IMR-90 (cell line): ENCODE measurements at regions not wholly inside any gene's neighbourhood (a gene's known extent, or its start where the extent isn't known, plus 50 kb on each side); places are given as distances from the start of the nearest gene placed in this dataset.

Experiments
- ATAC-seq: fragments of 200-7000 bp; cut with Tn5 transposase; 2 replicates; pipeline ENCODE4 v1.9.1; 2020; ENCODE audit warnings: low read depth, mild to moderate bottlenecking, moderate library complexity
- BruUV-seq: library from RNA; stranded (reverse); fragments of 400-500 nt; replicated peaks from 2 replicates; lab custom pipeline; 2021; lab: Mats Ljungman, UMichigan
- CTCF ChIA-PET: fragments of 300-600 bp; formaldehyde crosslinking; extraction: SDS; loops from one replicate; lab custom pipeline; 2021; ENCODE audit warnings: antibody characterized with exemption; lab: Yijun Ruan, JAX
- POLR2A ChIA-PET: fragments of 300-600 bp; sonication (Branson Sonifier 250); formaldehyde crosslinking; loops from one replicate; lab custom pipeline; 2022; ENCODE audit warnings: antibody characterized with exemption; ENCODE audit not compliant: unreplicated experiment; lab: Charles Lee
- DNase-seq: peaks from one replicate; pipeline ENCODE4 v3.0.0; 2013
- H2AFZ ChIP-seq: replicated peaks from 2 replicates; pipeline ENCODE3; 2013; ENCODE audit warnings: low read length, mild to moderate bottlenecking; ENCODE audit not compliant: poor library complexity
- H2AK5ac ChIP-seq: 2 replicates; pipeline ENCODE4 v1.6.1; 2013; ENCODE audit warnings: low read depth, low read length, inconsistent platforms
- H2AK9ac ChIP-seq: replicated peaks from 2 replicates; pipeline ENCODE3; 2013; ENCODE audit warnings: mild to moderate bottlenecking, low read depth, low read length, moderate library complexity; ENCODE audit not compliant: poor library complexity
- H2BK120ac ChIP-seq: 2 replicates; pipeline ENCODE4 v1.6.1; 2013; ENCODE audit warnings: low read depth, low read length, inconsistent platforms
- H2BK15ac ChIP-seq: 3 replicates; pipeline ENCODE4 v1.6.1; 2013; ENCODE audit warnings: low read depth, low read length, inconsistent platforms
- H2BK20ac ChIP-seq: 2 replicates; pipeline ENCODE4 v1.6.1; 2013; ENCODE audit warnings: low read depth, mild to moderate bottlenecking, inconsistent platforms, low read length, moderate library complexity
- H2BK5ac ChIP-seq: 2 replicates; pipeline ENCODE4 v1.6.1; 2013; ENCODE audit warnings: mild to moderate bottlenecking, low read depth, low read length, inconsistent platforms; ENCODE audit not compliant: poor library complexity, severe bottlenecking
- H3K14ac ChIP-seq: replicated peaks from 2 replicates; pipeline ENCODE4 v1.6.1; 2013; ENCODE audit warnings: low read depth, low read length, inconsistent platforms
- H3K18ac ChIP-seq: 2 replicates; pipeline ENCODE4 v1.6.1; 2013; ENCODE audit warnings: low read depth, low read length, control low read depth
- H3K23ac ChIP-seq: 2 replicates; pipeline ENCODE4 v1.6.1; 2013; ENCODE audit warnings: low read depth, low read length, inconsistent platforms
- H3K27ac ChIP-seq: 2 replicates; pipeline ENCODE4 v1.5.1; 2013; ENCODE audit warnings: mild to moderate bottlenecking, control low read depth, low read length; ENCODE audit not compliant: insufficient read depth
- H3K27me3 ChIP-seq: 2 replicates; pipeline ENCODE4 v1.6.1; 2013; ENCODE audit warnings: low read length; ENCODE audit not compliant: control insufficient read depth, insufficient read depth
- H3K36me3 ChIP-seq: 2 replicates; pipeline ENCODE4 v1.6.1; 2013; ENCODE audit warnings: low read length, mixed read lengths; ENCODE audit not compliant: control insufficient read depth, insufficient read depth
- H3K4ac ChIP-seq: 2 replicates; pipeline ENCODE4 v1.6.1; 2013; ENCODE audit warnings: low read depth, low read length, inconsistent platforms
- H3K4me1 ChIP-seq: 2 replicates; pipeline ENCODE4 v1.6.1; 2013; ENCODE audit warnings: low read length, mixed read lengths; ENCODE audit not compliant: control insufficient read depth, insufficient read depth
- H3K4me2 ChIP-seq: 2 replicates; pipeline ENCODE4 v1.6.1; 2013; ENCODE audit warnings: low read depth, mild to moderate bottlenecking, control low read depth, low read length, moderate library complexity
- H3K4me3 ChIP-seq: 2 replicates; pipeline ENCODE4 v1.5.1; 2013; ENCODE audit warnings: low read depth, mild to moderate bottlenecking, control low read depth, low read length, moderate library complexity; ENCODE audit not compliant: insufficient read depth
- H3K56ac ChIP-seq: 2 replicates; pipeline ENCODE4 v1.6.1; 2013; ENCODE audit warnings: low read length, inconsistent platforms; ENCODE audit not compliant: insufficient read depth; ENCODE audit errors: extremely low read depth
- H3K79me1 ChIP-seq, 2 experiments: 2 replicates each; pipeline ENCODE4 v1.6.1; 2013; ENCODE audit warnings: low read length in 2 of 2, inconsistent platforms in 1 of 2, low read depth in 1 of 2
- H3K9ac ChIP-seq: 2 replicates; pipeline ENCODE4 v1.6.1; 2013; ENCODE audit warnings: low read depth, low read length, control low read depth
- H3K9me1 ChIP-seq: 2 replicates; pipeline ENCODE4 v1.6.1; 2013; ENCODE audit warnings: low read length, inconsistent platforms; ENCODE audit not compliant: insufficient read depth
- H3K9me3 ChIP-seq: 2 replicates; pipeline ENCODE4 v1.6.1; 2013; ENCODE audit warnings: low read length; ENCODE audit not compliant: control insufficient read depth, insufficient read depth
- H4K20me1 ChIP-seq: 2 replicates; pipeline ENCODE4 v1.6.1; 2013; ENCODE audit warnings: low read length, inconsistent platforms; ENCODE audit not compliant: insufficient read depth
- H4K5ac ChIP-seq: 2 replicates; pipeline ENCODE4 v1.6.1; 2013; ENCODE audit warnings: mild to moderate bottlenecking, low read depth, low read length, control low read depth
- H4K8ac ChIP-seq, 2 experiments: 2 replicates each; pipeline ENCODE4 v1.6.1; 2013; ENCODE audit warnings: low read depth in 2 of 2, low read length in 2 of 2, control low read depth in 1 of 2, inconsistent platforms in 1 of 2
- H4K91ac ChIP-seq: 2 replicates; pipeline ENCODE4 v1.6.1; 2013; ENCODE audit warnings: low read depth, low read length, inconsistent platforms; ENCODE audit not compliant: insufficient read depth
- CEBPB ChIP-seq: IDR thresholded peaks from 2 replicates; pipeline ENCODE4 v1.6.1; 2012; ENCODE audit warnings: low read depth, low read length, improper control_type of control experiment
- CHD1 ChIP-seq: IDR thresholded peaks from 2 replicates; pipeline ENCODE4 v1.6.1; 2012; ENCODE audit warnings: low read depth, low read length, improper control_type of control experiment
- MAFK ChIP-seq: IDR thresholded peaks from 2 replicates; pipeline ENCODE4 v1.6.1; 2012; ENCODE audit warnings: low read depth, low read length, improper control_type of control experiment
- MXI1 ChIP-seq: IDR thresholded peaks from 2 replicates; pipeline ENCODE4 v1.6.1; 2012; ENCODE audit warnings: low read depth, mild to moderate bottlenecking, low read length, moderate library complexity, borderline replicate concordance
- NFE2L2 ChIP-seq: fragments of 150-350 bp; IDR thresholded peaks from 2 replicates; pipeline ENCODE4 v1.6.1; 2016; ENCODE audit warnings: low read depth, mild to moderate bottlenecking, low read length
- POLR2A ChIP-seq: IDR thresholded peaks from 2 replicates; pipeline ENCODE4 v1.6.1; 2012; ENCODE audit warnings: mild to moderate bottlenecking, low read depth, low read length
- RFX5 ChIP-seq: IDR thresholded peaks from 2 replicates; pipeline ENCODE4 v1.8.0; 2012; ENCODE audit warnings: low read depth, mild to moderate bottlenecking, low read length, moderate library complexity
- WGBS, 2 experiments: methylation state at CpG; one replicate each; pipeline versions ENCODE4 v1.1.5 to v1.1.7; 2013; ENCODE audit warnings: missing lambda C conversion rate in 2 of 2; ENCODE audit not compliant: insufficient read length in 1 of 2; ENCODE audit errors: extremely low coverage in 2 of 2; 5-methylcytosine and 5-hydroxymethylcytosine counted together
- dilution Hi-C: fragments of 300-500 bp; cut with HindIII; formaldehyde crosslinking; loops from one replicate; pipeline ENCODE4 v1.14.3; 2018; ENCODE audit warnings: low sequenced_read_pairs; ENCODE audit not compliant: unreplicated experiment
- in situ Hi-C: fragments of 300-500 bp; cut with MboI; formaldehyde crosslinking; loops from 3 replicates; pipeline ENCODE4 v1.14.3; 2019; ENCODE audit warnings: low sequenced_read_pairs, inconsistent platforms, mixed read lengths
- intact Hi-C: fragments of 100-400 bp; cut with micrococcal nuclease; formaldehyde crosslinking; loops from 2 replicates; pipeline ENCODE4 v1.10.0; 2022
- TF ChIP-seq, protein P1 (sequence below): fragments of 150-350 bp; IDR thresholded peaks from 2 replicates; pipeline ENCODE4 v1.6.1; 2016; ENCODE audit warnings: low read depth, mild to moderate bottlenecking, low read length, moderate library complexity, borderline replicate concordance
- TF ChIP-seq, protein P2 (sequence below): conservative IDR thresholded peaks from 2 replicates; pipeline ENCODE4 v1.5.1; 2012; ENCODE audit warnings: mild to moderate bottlenecking, low read depth, low read length, improper control_type of control experiment

GRCh38 chr2:199581408-199581807 is 123.7 kb upstream of the SATB2 start:
- in situ Hi-C loops: no loop called here
- no peak overlapping the region for H3K27ac ChIP-seq

More at GRCh38 chr2:199581408-199581807, 123.7 kb upstream of the SATB2 start:
- Histone ChIP-seq H3K27me3 (no peaks in the 10 kb centered on the region; the same call in 1 of the 2 replicates), H3K4me1 (no peaks in the 10 kb centered on the region), H3K4ac (no peak overlapping the region), H2AFZ (no peak overlapping the region), H3K4me3 (peak overlapping the region; percentile 49; the same call in 1 of the 2 replicates), H3K18ac (no peak overlapping the region), H4K91ac (no peak overlapping the region), H3K56ac (no peak overlapping the region), H4K5ac (no peak overlapping the region), H2BK20ac (no peak overlapping the region), H3K9me1 (no peaks in the 10 kb centered on the region), H3K36me3 (no peaks in the 10 kb centered on the region), H4K20me1 (no peaks in the 10 kb centered on the region), H3K9ac (no peak overlapping the region), H2AK5ac (no peak overlapping the region), H4K8ac (no peak overlapping the region), H2BK15ac (no peak overlapping the region), H2BK5ac (no peak overlapping the region), H3K4me2 (peak overlapping the region; percentile 77), H2BK120ac (no peak overlapping the region), H2AK9ac (no peak overlapping the region), H3K14ac (no peak overlapping the region), H3K23ac (no peak overlapping the region), H3K79me1 (no peaks in the 10 kb centered on the region), H3K9me3 (no peaks in the 10 kb centered on the region)
- TF ChIP-seq NFE2L2 (no peak), CEBPB (no peak), MAFK (no peak), MXI1 (no peak), POLR2A (no peak), RFX5 (no peak), CHD1 (no peak)
- TF ChIP-seq, protein P1, sequence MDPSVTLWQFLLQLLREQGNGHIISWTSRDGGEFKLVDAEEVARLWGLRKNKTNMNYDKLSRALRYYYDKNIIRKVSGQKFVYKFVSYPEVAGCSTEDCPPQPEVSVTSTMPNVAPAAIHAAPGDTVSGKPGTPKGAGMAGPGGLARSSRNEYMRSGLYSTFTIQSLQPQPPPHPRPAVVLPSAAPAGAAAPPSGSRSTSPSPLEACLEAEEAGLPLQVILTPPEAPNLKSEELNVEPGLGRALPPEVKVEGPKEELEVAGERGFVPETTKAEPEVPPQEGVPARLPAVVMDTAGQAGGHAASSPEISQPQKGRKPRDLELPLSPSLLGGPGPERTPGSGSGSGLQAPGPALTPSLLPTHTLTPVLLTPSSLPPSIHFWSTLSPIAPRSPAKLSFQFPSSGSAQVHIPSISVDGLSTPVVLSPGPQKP: no peak
- TF ChIP-seq, protein P2, sequence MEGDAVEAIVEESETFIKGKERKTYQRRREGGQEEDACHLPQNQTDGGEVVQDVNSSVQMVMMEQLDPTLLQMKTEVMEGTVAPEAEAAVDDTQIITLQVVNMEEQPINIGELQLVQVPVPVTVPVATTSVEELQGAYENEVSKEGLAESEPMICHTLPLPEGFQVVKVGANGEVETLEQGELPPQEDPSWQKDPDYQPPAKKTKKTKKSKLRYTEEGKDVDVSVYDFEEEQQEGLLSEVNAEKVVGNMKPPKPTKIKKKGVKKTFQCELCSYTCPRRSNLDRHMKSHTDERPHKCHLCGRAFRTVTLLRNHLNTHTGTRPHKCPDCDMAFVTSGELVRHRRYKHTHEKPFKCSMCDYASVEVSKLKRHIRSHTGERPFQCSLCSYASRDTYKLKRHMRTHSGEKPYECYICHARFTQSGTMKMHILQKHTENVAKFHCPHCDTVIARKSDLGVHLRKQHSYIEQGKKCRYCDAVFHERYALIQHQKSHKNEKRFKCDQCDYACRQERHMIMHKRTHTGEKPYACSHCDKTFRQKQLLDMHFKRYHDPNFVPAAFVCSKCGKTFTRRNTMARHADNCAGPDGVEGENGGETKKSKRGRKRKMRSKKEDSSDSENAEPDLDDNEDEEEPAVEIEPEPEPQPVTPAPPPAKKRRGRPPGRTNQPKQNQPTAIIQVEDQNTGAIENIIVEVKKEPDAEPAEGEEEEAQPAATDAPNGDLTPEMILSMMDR: no peak
- ATAC-seq (no peak), DNase-seq (no peak)
- intact Hi-C loops (no loop called here), dilution Hi-C loops (no loop called here)
- no CpG with 5 or more reads among the region's 4 CpGs for WGBS, 2 experiments
- ChIA-PET POLR2A (no interaction called here), CTCF (interaction anchor here (0.9 to 1.1 kb wide), 3 partner anchors 11 to 16 kb away, joined by 3 to 5 read pairs (median 3); no protein-coding TSS in a partner anchor)
- BruUV-seq: no TSS peak
